Natural killer cell (primary cell): ENCODE measurements at regions not wholly inside any gene's neighbourhood (a gene's known extent, or its start where the extent isn't known, plus 50 kb on each side); places are given as distances from the start of the nearest gene placed in this dataset.
A peak's percentile ranks its signal among the peaks of the same experiment; 100 is the strongest.
"Not testable (repeated sequence)": the region's sequence is repeated elsewhere in the genome, so short reads cannot be mapped to it uniquely, and the experiment has no call there.

Experiments
- ATAC-seq, 3 donors: fragments of 150-1000 bp in 2 of 3; fragments of 200-7000 bp in 1 of 3; cut with Tn5 transposase; 1 replicate in 1 of 3; 2 replicates in 2 of 3; pipeline ENCODE4 v1.10.0; 2021; ENCODE audit warnings: mild to moderate bottlenecking in 2 of 3, moderate library complexity in 2 of 3
- DNase-seq, 2 donors: peaks; one replicate each; pipeline versions ENCODE4 v3.0.0 to v3.0.0-alpha.2; 2013 to 2021; ENCODE audit warnings: mixed read lengths in 1 of 2
- H3K27ac ChIP-seq: one replicate; pipeline ENCODE4 v1.5.1; 2013; ENCODE audit warnings: mild to moderate bottlenecking, low read length
- H3K27me3 ChIP-seq: one replicate; pipeline ENCODE4 v1.6.1; 2013; ENCODE audit warnings: low read length; ENCODE audit not compliant: control insufficient read depth, insufficient read depth
- H3K36me3 ChIP-seq: one replicate; pipeline ENCODE4 v1.6.1; 2013; ENCODE audit warnings: low read length; ENCODE audit not compliant: control insufficient read depth, insufficient read depth
- H3K4me1 ChIP-seq: one replicate; pipeline ENCODE4 v1.6.1; 2013; ENCODE audit warnings: low read length; ENCODE audit not compliant: control insufficient read depth, insufficient read depth
- H3K4me3 ChIP-seq: one replicate; pipeline ENCODE4 v1.5.1; 2013; ENCODE audit warnings: low read length
- H3K9me3 ChIP-seq: one replicate; pipeline ENCODE4 v1.6.1; 2013; ENCODE audit warnings: low read length; ENCODE audit not compliant: control insufficient read depth, insufficient read depth
- H3K27ac Mint-ChIP-seq, 2 donors: one replicate each; pipeline ENCODE4 v1.8.0; 2022; ENCODE audit warnings: mild to moderate bottlenecking in 2 of 2, mixed read lengths in 2 of 2, moderate library complexity in 1 of 2
- H3K27me3 Mint-ChIP-seq, 2 donors: one replicate each; pipeline ENCODE4 v1.8.0; 2022; ENCODE audit warnings: low read depth in 2 of 2, mixed read lengths in 2 of 2
- H3K36me3 Mint-ChIP-seq: one replicate; pipeline ENCODE4 v1.8.0; 2022; ENCODE audit warnings: mixed read lengths
- H3K4me1 Mint-ChIP-seq, 2 donors: one replicate each; pipeline ENCODE4 v1.8.0; 2022; ENCODE audit warnings: mixed read lengths in 2 of 2
- H3K4me3 Mint-ChIP-seq: one replicate; pipeline ENCODE4 v1.8.0; 2022; ENCODE audit warnings: mild to moderate bottlenecking, moderate library complexity, mixed read lengths
- H3K9me3 Mint-ChIP-seq, 2 donors: one replicate each; pipeline ENCODE4 v1.8.0; 2022; ENCODE audit warnings: mixed read lengths in 2 of 2
- WGBS: methylation state at CpG from one replicate; pipeline ENCODE4 v1.1.7; 2013; ENCODE audit warnings: missing lambda C conversion rate; ENCODE audit not compliant: insufficient coverage; 5-methylcytosine and 5-hydroxymethylcytosine counted together
- intact Hi-C: fragments of 100-400 bp; cut with micrococcal nuclease; formaldehyde crosslinking; loops from one replicate; pipeline ENCODE4 v1.14.2; 2022
- TF ChIP-seq, protein P1 (sequence below): fragments of 200-600 bp; IDR thresholded peaks from one replicate; pipeline ENCODE4 v1.8.0; 2022; ENCODE audit warnings: antibody characterized with exemption

DNA sequence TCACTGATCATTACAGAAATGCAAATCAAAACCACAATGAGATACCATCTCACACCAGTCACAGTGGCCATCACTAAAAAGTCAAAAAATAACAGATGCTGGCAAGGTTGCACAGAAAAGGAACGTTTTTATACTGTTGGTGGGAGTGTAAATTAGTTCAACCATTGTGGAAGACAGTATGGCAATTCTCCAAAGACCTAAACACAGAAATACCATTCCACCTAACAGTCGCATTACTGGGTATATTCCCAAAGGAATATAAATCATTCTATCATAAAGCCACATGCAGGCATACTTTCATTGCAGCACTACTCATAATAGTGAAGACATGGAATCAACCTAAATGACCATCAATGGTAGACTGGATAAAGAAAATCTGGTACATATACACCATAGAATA is 83.2 kb upstream of the ARID5B start:
- no CpG with 5 or more reads among the region's 2 CpGs for WGBS
- H3K4me1 ChIP-seq, DNase-seq, H3K36me3 Mint-ChIP-seq, H3K4me3 ChIP-seq, ATAC-seq, H3K27ac ChIP-seq, H3K9me3 Mint-ChIP-seq, H3K36me3 ChIP-seq, H3K27me3 ChIP-seq, H3K9me3 ChIP-seq, H3K4me3 Mint-ChIP-seq, H3K4me1 Mint-ChIP-seq, H3K27ac Mint-ChIP-seq, H3K27me3 Mint-ChIP-seq, intact Hi-C loops: not testable (repeated sequence)

DNA sequence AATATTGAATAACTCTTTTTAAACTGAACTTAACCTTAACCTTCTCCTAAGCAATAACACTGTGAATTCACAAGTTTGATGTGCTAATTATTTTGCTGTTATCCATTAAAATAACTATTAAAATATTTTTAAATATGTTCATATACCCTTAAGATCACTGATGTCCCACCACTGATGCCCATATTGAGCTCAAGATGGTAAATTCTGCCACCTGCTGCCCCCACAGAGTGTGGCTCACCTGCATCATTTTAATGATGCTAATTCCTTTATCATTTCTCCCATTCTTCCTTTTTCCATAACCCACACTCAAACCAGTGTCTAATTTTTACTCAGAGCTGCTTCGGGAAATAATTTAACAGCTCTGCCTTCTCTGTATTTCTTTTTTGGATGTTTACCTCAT is 82.3 kb upstream of the ARID5B start:
- H3K9me3 Mint-ChIP-seq, result no peaks in the 10 kb centered on the region
- intact Hi-C loops, result no loop called here
- ATAC-seq (no peak), DNase-seq (peak in 1 of 2 donors; percentile 24)
- Histone ChIP-seq H3K4me3 (no peak overlapping the region), H3K27me3 (no peaks in the 10 kb centered on the region), H3K4me1 (no peaks in the 10 kb centered on the region), H3K36me3 (no peaks in the 10 kb centered on the region), H3K27ac (no peak overlapping the region), H3K9me3 (no peaks in the 10 kb centered on the region)
- TF ChIP-seq, protein P1, sequence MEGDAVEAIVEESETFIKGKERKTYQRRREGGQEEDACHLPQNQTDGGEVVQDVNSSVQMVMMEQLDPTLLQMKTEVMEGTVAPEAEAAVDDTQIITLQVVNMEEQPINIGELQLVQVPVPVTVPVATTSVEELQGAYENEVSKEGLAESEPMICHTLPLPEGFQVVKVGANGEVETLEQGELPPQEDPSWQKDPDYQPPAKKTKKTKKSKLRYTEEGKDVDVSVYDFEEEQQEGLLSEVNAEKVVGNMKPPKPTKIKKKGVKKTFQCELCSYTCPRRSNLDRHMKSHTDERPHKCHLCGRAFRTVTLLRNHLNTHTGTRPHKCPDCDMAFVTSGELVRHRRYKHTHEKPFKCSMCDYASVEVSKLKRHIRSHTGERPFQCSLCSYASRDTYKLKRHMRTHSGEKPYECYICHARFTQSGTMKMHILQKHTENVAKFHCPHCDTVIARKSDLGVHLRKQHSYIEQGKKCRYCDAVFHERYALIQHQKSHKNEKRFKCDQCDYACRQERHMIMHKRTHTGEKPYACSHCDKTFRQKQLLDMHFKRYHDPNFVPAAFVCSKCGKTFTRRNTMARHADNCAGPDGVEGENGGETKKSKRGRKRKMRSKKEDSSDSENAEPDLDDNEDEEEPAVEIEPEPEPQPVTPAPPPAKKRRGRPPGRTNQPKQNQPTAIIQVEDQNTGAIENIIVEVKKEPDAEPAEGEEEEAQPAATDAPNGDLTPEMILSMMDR, result no peak
- H3K36me3 Mint-ChIP-seq, result no peaks in the 10 kb centered on the region
- H3K27ac Mint-ChIP-seq, result no peak overlapping the region
- H3K27me3 Mint-ChIP-seq, result no peaks in the 10 kb centered on the region
- WGBS, result 40% methylated on average over 1 of the region's 1 CpG
- H3K4me1 Mint-ChIP-seq, result no peaks in the 10 kb centered on the region
- H3K4me3 Mint-ChIP-seq, result no peak overlapping the region

DNA sequence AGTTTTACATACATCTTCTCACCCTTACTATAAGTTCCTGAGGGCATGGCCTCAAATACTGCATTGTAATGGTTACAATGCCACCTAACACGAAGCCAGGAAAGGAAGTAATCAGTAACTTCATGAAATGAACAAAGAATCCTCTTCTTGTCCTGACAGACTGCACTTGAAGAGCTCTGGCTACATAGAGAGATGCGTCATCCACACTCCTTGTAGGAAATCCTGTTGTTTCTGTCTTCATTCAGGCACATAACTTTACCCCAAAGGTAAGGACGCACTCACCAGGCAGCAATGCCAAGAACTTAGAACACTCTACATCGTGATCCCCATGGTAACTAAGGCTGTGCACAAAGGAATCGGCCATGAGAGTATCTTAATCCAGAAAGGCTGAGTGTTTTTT is 80.3 kb upstream of the ARID5B start:
- Histone ChIP-seq H3K36me3 (no peaks in the 10 kb centered on the region), H3K4me1 (no peaks in the 10 kb centered on the region), H3K27me3 (no peaks in the 10 kb centered on the region), H3K4me3 (no peak overlapping the region), H3K9me3 (no peaks in the 10 kb centered on the region), H3K27ac (no peak overlapping the region)
- Mint-ChIP-seq H3K4me1 (no peaks in the 10 kb centered on the region), H3K36me3 (no peaks in the 10 kb centered on the region), H3K4me3 (no peak overlapping the region), H3K27ac (no peak overlapping the region), H3K9me3 (no peaks in the 10 kb centered on the region), H3K27me3 (no peaks in the 10 kb centered on the region)
- TF ChIP-seq, protein P1, result no peak
- no peak for DNase-seq
- no peak for ATAC-seq
- WGBS, result 79% methylated on average over 5 of the region's 5 CpGs
- intact Hi-C loops, result no loop called here

GRCh38 chr10:61821693-61822092 is 79.8 kb upstream of the ARID5B start:
- DNase-seq (no peak), ATAC-seq (no peak)
- no peaks in the 10 kb centered on the region for H3K27me3 ChIP-seq
- H3K36me3 ChIP-seq, result no peaks in the 10 kb centered on the region
- no peaks in the 10 kb centered on the region for H3K4me1 ChIP-seq
- no peaks in the 10 kb centered on the region for H3K9me3 Mint-ChIP-seq
- H3K36me3 Mint-ChIP-seq, result no peaks in the 10 kb centered on the region
- no peak overlapping the region for H3K27ac ChIP-seq
- no peak overlapping the region for H3K4me3 ChIP-seq
- intact Hi-C loops, result no loop called here
- 100% methylated on average over 1 of the region's 1 CpG for whole genome bisulfite sequencing
- H3K9me3 ChIP-seq, result no peaks in the 10 kb centered on the region
- H3K4me3 Mint-ChIP-seq, result no peak overlapping the region
- no peaks in the 10 kb centered on the region for H3K4me1 Mint-ChIP-seq
- no peaks in the 10 kb centered on the region for H3K27me3 Mint-ChIP-seq
- H3K27ac Mint-ChIP-seq, result no peak overlapping the region
- TF ChIP-seq, protein P1, result no peak
